ENCODE measurements at regions not wholly inside any gene's neighbourhood (a gene's known extent, or its start where the extent isn't known, plus 50 kb on each side); places are given as distances from the start of the nearest gene placed in this dataset.
"Not testable (repeated sequence)": the region's sequence is repeated elsewhere in the genome, so short reads cannot be mapped to it uniquely, and the experiment has no call there.

GRCh38 chr12:34303091-34303870 is 281.0 kb downstream of the ALG10 start:
- DNase-seq (ENCODE audit: low read depth) = no peak

GRCh38 chr12:34304001-34304400 is 281.7 kb downstream of the ALG10 start:
- no peak for DNase-seq (ENCODE audit: low read depth)

GRCh38 chr12:34304546-34304945 is 282.2 kb downstream of the ALG10 start:
- DNase-seq (ENCODE audit: low read depth) = no peak

- DNase-seq (ENCODE audit: low read depth) = no peak
Observed at GRCh38 chr12:34305176-34305575, 282.9 kb downstream of the ALG10 start.

DNA sequence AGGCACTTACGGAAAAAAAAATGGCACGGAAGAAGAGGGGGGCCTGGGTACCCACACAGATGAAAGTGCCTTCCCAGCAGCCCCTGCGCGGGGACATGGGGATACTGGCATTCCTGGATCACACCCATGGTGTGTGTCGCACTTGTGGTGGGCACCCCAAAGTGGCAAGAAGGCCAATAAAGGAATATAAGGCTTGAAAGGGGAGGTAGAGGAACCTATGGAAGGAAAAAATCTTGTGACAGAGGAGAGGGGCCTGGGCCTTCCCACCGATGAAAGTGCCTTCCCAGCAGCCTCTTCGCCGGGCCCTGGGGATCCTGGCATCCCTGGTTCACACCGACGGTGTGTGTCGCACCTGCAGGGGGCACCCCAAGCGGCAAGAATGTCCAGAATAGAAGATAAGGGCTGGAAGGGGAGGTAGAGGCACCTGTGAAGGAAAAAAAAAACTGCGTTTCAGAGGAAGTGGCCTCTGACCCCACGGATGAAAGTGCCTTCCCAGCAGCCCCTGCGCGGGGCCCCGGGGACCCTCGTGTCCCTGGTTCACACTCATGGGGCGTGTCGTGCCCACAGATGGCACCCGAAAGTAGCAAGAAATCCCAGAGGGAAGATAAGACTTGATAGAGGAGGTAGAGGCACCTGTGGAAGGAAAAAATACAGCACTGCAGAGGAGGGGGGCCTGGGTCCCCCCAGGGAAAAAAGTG is 284.0 kb downstream of the ALG10 start:
- no peak for DNase-seq (ENCODE audit: low read depth)

GRCh38 chr12:34309806-34310804 is 287.8 kb downstream of the ALG10 start:
- not testable (repeated sequence) for DNase-seq (ENCODE audit: low read depth)

DNA sequence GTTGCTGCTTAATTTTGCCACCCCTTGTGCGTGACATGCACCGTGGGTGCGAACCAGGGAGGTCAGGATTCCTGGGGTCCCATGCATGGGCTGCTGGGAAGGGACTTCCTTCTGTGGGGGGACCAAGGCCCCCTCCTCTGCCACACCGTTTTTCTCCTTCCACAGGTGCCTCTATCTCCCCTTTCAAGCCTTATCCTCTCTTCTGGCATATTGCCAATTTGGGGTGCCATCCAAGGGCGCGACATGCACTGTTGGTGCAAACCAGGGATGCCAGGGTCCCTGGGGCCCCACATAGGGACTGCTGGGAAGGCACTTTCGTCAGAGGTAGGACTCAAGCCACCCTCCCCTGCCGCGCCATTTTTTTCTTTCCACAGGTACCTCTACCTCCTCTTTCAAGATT is 289.0 kb downstream of the ALG10 start:
- no peak for DNase-seq (ENCODE audit: low read depth)

DNA sequence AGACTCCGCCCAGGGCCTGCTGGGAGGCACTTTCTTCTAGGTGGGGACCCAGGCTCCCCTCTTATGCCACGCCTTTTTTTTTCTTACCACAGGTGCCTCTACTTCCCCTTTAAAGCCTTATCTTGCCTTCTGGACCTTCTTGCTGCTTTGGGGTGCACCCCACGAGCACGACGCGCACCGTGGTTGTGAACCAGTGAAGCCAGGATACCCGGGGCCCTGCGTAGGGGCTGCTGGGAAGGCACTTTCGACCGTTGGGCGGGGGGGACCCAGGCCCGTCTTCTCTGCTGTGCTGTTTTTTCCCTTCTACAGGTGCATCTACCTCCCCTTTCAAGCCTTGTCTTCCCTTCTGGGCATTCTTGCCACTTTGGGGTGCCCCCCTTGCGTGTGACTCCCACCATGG is 305.4 kb downstream of the ALG10 start:
- no peak for DNase-seq (ENCODE audit: low read depth)

DNA sequence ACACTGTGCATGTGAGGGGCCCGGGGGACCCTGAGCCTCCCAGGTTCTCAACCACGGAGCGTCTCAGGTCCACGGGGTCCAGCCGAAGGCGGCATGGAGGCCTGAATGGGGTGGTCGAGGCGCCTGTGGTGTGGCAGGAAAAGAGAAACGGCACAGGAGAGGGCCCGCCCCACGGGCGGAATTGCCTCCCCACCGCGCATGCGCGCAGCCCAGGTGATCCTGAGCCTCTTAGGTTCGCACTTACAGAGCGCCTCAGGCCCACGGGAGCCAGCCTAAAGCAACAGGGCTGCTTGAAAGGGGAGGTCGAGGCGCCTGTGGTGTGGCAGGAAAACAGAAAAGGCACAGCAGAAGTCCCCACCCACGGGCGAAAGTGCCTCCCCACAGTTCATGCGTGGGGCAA is 311.0 kb downstream of the ALG10 start:
- no peak for DNase-seq (ENCODE audit: low read depth)

DNA sequence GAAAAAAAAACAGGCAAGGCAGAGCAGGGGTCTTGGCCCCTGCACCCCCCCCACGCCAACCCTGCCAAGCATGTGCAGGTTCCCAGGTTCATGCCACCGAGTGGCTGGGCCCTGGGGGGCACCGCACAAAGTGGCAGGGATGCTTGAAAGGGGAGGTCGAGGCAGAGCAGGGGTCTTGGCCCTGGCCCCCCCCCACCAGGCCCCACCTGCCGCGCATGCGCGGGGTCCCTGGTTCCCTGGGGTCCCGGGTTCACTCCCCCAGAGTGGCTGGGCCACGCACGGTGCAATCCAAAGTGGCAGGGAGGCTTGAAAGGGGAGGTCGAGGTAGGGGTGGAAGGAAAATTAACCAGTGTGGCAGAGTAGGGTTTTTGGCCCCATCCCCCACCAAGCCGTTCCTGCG is 312.2 kb downstream of the ALG10 start:
- DNase-seq (ENCODE audit: low read depth) = no peak

- DNase-seq (ENCODE audit: low read depth) = no peak
Observed at GRCh38 chr12:34334953-34335743, 312.9 kb downstream of the ALG10 start.

- no peak for DNase-seq (ENCODE audit: low read depth)
Observed at GRCh38 chr12:34335819-34336262, 313.5 kb downstream of the ALG10 start.

GRCh38 chr12:34336619-34337465 is 314.5 kb downstream of the ALG10 start:
- DNase-seq (ENCODE audit: low read depth) = no peak

GRCh38 chr12:34338751-34339150 is 316.5 kb downstream of the ALG10 start:
- no peak for DNase-seq (ENCODE audit: low read depth)

GRCh38 chr12:34339922-34340321 is 317.6 kb downstream of the ALG10 start:
- no peak for DNase-seq (ENCODE audit: low read depth)

DNA sequence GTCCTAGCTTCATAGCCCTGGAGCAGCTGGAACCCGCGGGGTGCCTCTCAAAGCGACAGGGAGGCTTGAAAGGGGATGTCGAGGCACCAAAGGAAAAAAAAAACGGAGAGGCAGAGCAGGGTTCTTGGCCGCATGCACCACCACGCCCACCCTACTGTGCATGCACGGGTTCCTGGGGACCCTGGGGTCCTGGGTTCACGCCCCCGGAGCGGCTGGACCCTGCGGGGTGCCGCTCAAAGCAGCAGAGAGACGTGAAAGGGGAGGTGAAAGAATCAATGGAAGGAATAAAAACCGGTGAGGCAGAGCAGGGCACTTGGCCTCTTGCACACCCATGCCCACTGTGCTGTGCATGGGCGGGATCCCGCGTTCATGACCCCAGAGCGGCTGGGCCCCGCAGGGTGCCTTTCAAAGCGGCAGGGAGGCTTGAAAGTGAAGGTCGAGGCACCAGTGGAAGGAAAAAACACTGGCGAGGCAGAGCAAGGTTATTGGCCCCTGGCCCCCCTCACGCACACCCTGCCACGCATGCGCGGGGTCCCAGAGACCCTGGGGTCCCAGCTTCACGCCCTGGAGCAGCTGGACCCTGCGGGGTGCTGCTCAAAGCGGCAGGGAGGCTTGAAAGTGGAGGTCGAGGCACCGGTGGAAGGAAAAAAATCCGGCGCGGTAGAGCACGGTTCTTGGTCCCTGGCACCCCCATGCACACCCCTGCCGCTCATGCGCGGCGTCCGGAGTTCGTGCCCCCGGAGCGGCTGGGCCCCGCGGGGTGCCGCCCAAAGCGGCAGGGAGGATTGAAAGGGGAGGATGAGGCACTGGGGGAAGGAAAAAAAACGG is 318.5 kb downstream of the ALG10 start:
- DNase-seq (ENCODE audit: low read depth) = no peak

GRCh38 chr12:34341362-34341733 is 319.1 kb downstream of the ALG10 start:
- no peak for DNase-seq (ENCODE audit: low read depth)

GRCh38 chr12:34342048-34342447 is 319.8 kb downstream of the ALG10 start:
- no peak for DNase-seq (ENCODE audit: low read depth)

DNA sequence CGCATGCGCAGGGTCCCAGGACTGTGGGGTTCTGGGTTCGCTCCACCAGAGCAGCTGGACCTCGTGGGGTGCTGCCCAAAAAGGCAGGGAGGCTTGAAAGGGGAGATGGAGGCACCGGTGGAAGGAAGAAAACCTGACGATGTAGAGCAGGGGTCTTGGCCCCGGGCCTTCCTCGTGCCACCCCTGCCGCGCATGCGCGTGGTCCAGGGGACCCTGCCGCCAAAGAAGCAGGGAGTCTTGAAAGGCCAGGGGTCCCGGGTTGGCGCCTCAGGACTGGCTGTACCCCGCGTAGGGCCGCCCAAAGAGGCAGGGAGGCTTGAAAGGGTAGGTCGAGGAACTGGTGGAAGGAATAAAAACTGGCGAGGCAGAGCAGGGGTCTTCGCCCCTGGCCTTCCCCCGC is 321.0 kb downstream of the ALG10 start:
- DNase-seq (ENCODE audit: low read depth) = no peak

- DNase-seq (ENCODE audit: low read depth) = no peak
Observed at GRCh38 chr12:34343766-34344165, 321.5 kb downstream of the ALG10 start.
